Cerebellar cortex (tissue), 1 donor: ENCODE measurements at regions not wholly inside any gene's neighbourhood (a gene's known extent, or its start where the extent isn't known, plus 50 kb on each side); places are given as distances from the start of the nearest gene placed in this dataset.
"Not testable (repeated sequence)": the region's sequence is repeated elsewhere in the genome, so short reads cannot be mapped to it uniquely, and the experiment has no call there.

ENCODE experiments used
- DNase-seq: peaks from one replicate; pipeline ENCODE4 v3.0.0-alpha.2; 2015; ENCODE audit warnings: low spot score

DNA sequence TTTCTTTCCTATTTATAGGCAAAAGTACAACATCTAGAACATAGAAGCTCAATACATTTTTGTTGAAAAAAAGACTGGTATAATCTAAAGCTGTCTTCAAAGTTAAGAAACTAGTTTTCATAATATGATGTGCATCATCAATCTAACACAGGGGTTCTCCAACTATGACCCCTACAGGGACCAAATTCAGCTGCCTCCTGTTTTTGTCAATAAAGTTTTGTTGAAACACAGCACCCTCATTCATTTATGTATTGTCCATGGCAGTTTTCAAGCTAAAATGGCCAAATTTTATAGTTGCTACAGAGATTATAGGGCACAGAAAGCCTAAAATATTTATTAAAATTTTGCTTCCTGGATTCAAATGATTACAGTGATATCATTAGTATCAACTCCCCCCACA lies 452.9 kb downstream of the CCER1 start:
- no peak for DNase-seq

DNA sequence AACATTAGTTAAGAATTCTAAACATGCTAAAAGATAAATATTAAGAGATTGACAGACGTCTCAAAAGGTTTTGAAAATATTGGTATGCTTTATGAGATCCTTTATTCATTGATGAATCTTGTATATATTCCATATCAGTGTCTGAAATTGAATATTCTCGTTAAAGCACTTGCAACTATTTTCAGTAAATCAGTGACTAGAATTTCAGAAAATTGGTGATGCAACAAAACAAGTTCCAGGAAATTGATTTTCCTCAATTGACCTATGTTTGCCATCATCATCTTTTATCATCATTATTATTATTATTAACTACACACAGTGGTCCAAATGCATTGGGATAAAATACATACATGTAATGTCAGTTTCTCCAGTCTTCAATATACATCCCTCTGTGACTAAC lies 453.6 kb downstream of the CCER1 start:
- no peak for DNase-seq

DNA sequence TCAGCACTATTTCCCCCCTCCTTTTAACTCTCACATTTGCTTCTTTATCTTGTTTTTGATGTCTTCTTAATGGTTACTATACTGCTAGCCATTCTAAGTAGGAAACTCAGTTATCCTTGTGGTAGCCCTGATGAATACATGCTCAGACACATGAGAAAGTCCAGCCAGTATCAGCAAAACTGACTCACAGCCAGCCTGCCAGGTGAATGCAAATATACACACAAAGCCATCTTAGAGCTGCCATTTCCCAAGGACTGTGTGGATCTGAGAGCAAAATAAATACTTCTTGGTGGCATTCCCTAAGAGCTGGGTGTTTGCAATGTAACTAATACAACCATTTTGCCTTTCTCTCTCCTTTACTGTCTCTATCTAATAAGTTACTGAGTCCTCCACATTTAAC lies 455.2 kb downstream of the CCER1 start:
- DNase-seq: no peak

DNA sequence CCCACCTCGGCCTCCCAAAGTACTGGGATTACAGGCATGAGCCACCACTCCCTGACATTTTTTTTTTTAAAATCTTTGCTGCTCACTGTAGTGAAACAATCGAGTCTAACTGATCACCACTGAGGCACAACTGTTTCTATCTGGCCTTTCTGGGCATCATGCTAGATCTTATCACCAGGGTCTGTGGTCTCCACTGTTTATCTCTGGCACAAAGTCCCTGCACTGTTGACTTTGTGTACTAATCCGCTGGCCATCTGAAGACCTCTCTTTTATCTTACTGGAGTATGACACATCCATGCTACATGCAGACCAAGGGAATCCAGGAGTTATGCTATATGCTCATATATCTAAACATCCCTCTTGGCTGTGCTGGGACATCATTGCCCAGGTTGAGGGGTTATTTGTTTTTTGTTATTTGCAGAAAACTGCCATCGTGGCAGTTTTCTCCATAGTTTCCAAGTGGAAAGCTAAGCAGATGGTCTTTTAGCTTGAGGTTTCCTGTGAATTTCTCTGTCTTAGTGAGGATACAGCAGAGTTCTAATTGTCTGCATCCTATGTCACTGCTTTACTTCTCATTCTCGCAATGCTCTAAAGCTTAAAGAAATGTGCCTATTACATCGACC lies 456.9 kb downstream of the CCER1 start:
- no peak for DNase-seq

DNA sequence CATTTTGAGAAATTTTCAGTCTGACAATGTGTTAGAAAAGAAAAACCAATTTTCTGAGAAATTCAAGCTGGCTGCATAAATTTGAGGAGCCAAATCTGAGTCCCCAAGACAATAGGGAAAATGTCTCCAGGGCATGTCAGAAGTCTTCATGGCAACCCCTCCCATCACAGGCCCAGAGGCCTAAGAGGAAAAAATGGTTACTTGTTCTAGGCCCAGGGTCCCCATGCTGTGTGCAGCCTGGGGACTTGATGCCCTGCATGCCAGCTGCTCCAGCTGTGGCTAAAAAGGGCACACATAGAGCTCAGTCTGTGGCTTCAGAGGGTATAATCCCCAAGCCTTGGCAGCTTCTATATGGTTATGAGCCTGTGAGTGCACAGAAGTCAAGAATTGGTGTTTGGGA lies 464.6 kb downstream of the CCER1 start:
- DNase-seq: no peak

DNA sequence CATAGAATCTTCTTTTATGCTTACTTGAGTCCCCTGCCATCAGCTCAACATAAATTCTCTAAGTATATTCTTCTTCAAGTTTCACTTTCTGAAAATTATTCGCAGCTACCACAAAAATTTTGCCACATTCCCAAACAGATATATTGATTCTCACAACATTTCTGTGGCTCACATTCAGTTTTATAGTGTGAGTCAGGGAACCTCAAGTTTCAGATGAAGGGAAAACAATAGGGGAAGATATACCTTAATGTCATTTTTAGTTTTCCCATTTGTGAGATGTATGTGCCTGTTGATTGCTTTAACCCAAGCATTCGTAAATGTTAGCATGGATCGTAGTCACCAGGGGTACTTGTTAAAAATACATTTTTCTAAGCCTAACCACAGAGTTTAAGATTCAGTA lies 465.8 kb downstream of the CCER1 start:
- DNase-seq: no peak

DNA sequence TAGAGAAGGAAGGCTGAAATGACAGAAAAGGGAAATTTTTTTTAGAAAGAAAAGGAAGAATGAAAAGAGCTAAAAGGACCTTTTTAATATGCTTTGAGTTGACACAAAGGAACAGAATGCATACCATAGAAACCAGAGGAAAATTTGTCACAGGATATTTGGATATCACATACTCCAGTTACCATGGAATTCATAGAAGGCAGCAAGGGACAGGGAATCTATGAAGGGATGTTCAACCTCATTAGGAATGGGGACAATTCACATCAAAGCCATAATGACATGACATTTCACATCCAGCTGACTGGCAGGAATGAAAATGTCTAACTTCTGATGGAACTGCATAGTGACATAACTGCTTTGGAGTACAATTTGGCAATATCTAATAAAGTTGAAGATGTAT lies 469.4 kb downstream of the CCER1 start:
- no peak for DNase-seq

DNA sequence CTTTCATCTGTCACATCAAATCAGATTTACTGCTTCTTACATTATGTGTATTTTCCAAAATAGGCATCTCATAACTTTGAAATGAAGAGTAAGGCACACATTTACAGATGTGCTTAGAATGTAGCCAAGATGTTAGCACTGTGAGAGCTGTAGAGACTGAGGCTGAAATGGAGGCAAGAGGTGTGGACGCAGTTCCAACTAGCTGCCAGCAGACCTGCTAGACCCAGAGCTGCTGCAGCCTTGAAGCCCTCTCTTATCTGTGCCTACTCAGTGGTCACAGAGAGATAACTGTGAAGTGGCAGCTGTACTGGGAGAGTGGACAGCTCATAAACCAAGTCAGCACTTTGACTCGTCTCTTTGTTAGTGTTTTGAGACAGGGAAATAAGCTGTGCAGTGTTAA lies 470.9 kb downstream of the CCER1 start:
- DNase-seq: no peak

DNA sequence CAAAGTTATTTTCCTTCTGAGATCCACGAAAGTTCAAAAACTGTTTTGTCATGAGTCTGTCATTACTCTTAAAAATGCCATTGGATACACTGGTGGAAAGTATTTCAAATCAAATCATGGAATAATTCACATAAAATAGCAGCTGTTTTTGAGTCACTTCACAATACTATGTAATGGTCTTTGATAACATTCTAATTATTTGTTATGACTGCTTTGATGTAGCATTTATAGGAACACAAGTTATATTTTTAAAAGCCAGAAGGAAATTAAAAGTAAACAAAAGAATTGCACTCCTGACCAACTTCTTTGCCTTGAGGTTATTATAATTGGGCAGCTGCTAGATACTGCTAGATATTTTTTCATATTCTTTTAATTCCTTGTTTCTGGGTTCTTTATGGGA lies 473.2 kb downstream of the CCER1 start:
- no peak for DNase-seq

DNA sequence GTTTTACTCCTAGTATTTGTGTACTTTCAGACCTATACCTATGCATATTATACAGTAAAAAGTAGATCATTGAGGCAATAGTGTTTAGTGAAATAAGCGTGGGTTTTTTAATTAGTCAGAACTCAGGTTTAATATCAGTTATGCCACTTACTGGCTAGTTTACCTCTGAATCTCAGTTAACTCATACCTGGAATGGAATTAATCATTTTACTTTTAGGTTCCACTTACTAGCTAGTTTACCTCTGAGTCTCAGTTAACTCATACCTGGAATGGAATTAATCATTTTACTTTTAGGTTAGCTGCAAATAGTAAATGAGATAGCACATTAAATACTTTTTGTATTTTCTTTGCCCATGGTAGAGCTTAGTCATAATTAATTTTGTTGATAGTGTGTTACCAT lies 475.7 kb downstream of the CCER1 start:
- no peak for DNase-seq

DNA sequence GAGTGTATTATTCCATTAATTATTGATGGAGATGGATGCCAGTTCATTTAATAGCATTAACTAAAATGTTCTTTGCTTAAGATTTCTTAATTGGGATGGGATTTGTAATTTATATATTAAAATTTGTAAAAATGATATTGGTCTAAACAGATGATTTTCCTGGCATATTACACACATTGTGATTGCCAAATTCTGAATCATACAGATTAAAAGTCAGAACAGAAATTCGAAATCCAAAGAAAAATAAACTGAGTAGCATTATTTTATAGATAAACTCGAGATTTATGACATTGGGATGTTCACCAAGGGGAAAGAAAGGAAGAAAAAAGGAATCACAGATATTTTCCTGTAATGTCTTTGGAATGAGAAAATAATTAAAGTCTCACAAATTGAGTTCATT lies 481.1 kb downstream of the CCER1 start:
- DNase-seq: no peak

DNA sequence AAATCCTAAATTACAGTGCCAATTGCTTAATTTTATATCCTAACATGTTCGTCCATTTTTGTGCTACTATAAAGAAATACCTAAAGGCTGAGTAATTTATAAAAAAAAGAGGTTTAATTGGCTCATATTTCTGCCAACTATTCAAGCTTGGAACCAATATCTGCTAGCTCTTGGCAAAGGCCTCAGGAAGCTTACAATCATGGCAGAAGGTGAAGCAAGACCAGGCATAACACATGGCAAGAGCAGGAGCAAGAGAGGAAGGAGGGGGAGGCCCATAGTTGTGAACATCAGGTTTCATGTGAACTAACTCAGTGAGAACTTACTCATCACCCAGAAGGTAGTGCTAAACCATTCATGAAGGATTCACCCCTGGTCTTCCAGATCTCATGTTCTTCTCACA lies 494.3 kb downstream of the CCER1 start:
- DNase-seq: no peak

DNA sequence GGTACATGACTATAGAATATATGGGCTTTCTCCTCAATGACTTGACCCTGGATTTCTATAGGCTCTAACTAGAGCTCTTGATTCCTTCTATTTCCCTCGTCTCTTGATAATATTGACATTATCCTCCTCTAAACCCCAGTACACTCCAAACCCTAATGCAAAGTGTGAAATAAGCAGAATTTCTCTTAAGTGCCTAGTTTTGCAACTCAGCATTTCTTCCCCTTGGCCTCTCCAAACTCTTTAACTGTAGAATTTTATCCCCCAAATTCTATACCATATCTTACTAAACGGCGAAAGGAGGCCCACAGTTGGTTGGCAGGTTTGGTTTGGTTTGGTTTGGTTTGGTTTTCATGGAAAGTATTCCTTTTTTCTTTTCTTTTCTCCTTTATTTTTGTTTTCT lies 498.7 kb downstream of the CCER1 start:
- DNase-seq: no peak

DNA sequence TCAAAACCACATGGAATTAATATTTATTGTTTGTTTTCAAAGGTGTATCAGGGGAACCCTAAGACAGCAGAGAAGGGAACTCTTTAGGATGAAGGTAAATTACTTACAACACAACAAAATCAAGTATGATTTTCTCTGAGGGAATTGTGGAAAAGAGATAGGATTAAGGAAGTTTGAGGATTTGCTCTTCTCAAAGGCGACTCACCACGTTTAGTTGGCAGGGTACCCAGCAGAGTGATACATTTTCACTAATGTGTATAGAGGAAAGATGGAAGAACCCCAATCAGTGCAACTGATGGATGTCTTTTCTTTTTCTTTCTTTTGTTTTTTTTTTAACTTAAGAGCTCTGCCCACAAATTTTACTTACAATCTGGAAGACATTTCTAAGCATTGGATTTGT lies 499.2 kb downstream of the CCER1 start:
- no peak for DNase-seq

DNA sequence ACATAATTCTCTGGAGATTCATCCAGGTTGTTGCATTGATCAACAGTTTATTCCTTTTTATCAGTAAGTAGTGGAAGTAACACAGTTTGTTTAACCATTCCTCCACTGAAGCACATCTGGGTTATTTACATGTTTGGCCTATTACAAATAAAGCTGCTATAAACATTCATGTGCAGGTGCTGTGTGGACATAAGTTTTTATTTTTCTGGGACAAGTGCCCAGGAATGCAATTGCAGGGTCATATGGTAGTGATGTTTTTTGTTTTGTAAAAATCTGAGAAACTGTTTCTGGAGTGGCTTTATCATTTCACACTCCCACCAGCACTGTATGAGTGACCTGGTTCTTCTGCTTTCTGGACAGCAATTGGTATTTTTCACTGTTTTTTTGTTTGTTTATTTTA lies 505.4 kb downstream of the CCER1 start:
- no peak for DNase-seq

DNA sequence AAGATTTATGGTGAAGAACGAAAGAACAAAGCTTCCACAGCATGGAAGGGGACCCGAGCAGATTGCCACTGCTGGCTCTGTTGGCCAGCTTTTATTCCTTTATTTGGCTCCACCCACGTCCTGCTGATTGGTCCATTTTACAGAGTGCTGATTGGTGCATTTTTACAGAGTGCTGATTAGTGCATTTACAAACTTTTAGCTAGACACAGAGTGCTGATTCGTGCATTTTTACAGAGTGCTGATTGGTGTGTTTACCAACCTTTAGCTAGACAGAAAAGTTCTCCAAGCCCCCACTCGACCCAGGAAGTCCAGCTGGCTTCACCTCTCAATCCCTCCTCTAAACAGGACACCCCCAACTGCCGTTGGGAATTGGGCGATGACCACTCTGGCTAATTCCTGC lies 511.5 kb downstream of the CCER1 start:
- not testable (repeated sequence) for DNase-seq

DNA sequence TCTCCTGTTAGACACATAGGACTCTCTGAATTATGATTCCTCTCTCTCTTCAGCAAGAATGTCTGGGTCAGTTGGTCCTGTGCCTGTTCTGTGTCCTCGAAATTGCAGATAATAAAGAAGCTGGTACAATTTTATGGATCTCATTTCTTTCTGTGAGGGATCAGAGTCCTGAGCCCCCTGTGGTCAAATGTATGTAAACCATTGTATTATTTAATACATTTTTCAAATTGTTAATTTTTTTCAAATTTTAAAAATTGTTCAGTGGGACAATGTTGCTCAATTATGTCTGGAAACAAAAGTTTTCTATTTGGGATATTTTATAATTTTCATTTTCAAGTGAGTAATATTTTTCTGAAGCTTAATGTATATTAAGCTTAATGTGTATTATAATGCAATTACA lies 513.5 kb downstream of the CCER1 start:
- DNase-seq: no peak

DNA sequence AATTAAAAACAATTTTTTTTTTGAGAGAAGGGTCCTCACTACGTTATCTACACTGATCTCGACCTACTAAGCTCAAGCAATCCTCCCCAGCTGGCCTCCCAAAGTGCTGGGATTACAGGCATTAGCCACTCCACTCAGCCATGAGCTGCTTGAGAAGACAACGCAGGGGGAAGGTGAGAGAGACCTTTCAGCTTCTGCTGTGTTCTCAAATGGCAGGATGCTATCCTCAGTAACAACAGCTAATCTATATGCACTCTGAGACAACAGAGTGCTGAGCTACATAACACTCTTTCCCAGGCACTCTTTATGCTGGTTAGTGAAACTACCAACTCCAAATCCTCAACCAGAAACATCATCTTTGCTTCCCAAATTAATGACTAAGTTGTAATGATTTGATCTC lies 526.1 kb downstream of the CCER1 start:
- no peak for DNase-seq

DNA sequence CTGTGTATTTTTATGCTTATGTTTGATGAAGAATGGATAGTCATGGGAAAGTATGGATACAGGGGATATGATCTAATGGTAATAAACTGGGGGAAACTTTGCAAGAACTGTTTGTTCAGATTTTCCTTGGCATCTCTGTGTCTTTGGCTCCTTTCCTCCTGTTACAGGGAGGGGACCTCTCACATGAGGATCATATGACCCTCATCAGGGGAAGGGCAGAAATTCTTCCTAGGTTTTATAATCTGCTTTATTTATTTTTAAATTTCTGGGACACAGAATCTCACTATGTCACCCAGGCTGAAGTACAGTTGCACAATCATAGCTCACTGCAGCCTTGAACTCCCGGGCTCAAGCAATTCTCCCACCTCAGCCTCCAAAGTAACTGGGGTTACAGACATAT lies 526.5 kb downstream of the CCER1 start:
- DNase-seq: no peak

DNA sequence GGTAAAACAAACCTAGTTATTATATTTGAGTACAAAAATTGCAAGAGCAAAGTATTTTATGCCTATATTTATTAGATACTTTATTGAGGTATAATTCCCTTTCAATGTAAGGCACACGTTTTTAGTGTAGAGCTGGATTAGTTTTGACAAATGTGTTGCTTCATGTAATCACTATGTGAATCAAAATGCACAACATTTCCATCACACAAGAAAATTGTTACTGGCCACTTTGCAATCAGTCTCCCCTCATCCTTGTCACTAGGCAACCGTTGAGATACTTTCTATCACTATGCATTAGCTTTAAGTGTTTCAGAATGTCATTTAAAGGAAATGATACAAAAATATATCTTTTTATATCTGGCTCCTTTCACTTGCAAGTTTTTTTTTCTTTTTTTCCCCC lies 531.0 kb downstream of the CCER1 start:
- DNase-seq: no peak

DNA sequence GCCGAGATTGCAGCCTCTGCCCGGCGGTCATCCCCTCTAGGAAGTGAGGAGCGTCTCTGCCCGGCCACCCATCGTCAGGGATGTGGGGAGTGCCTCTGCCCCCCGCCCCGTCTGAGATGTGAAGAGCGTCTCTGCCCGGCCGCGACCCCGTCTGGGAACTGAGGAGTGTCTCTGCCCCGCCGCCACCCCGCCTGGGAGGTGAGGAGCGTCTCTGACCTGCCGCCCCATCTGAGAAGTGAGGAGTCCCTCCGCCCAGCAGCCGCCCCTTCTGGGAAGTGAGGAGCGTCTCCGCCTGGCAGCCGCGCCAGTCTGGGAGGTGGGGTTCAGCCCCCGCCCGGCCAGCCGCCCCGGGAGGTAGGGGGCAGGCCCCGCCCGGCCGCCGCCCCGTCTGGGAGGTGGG lies 544.0 kb downstream of the CCER1 start:
- DNase-seq: no peak

DNA sequence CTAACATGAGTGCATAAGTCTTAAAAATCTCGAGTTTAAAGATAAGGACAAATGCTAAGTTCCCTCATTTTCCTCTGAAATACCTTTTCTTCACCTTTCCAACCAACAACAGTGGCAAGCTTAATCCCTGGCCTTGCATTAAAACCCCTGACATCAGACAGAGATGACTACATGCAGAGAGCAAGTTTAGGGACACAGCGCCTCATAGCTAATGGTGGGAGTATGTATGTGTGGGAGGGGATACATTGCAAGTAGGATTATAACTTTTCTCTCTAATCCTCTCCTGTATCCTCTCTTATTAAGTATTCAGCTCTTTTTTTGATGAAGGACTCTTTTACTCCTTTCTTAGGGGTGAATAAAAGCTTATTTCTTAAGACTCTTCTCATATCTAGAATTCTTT lies 547.1 kb downstream of the CCER1 start:
- DNase-seq: no peak

DNA sequence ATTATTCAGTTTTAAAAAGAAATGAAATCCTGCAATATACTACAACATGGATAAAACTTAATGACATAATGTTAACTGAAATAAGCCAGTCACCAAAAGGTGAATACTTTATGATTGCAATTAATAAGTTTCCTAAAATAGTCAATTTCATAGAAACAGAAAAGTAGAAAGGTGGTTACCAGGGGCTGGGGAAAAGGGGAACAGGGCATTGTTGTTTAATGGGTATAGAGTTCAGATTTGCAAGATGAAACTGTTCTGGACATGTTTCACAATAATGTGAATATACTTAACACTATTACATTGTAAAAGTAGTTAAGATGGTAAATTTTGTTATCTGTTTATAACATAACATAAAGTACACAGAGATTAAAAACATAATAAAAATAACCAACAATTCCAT lies 550.9 kb downstream of the CCER1 start:
- DNase-seq: no peak

DNA sequence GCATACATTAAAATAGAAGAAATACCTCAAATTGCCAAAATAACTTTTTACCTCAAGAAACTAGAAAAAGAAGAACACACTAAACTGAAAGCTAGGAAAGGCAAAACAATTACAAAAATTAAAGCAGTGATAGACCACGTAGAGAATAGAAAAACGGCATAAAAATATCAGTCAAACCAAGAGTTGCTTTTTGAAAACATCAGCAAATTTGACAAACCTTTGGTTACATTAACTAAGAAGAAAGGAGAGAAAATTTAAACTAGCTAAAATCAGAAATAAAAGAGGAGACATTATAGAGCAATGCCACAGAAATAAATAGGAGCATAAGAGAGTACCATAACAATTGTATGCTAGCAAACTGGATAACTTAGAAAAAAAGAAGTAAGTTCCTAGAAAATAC lies 553.8 kb downstream of the CCER1 start:
- DNase-seq: no peak

DNA sequence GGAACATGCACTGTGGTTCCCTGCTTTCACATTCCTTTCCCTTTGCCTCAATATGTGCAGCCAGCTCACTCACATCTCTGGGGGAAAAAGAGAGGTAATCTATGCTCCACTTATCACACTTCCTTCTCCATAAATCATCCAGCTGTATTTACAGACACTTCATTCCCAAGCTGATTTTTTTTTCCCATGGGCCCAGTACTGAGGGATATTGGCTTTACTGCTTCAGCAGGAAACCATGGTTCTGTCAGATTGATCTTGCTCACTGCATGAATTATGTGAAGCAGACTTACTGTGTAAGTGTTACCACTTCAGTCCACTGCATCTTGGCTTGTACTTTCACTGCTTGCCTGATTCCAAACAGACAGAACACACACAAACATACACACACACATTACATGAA lies 555.6 kb downstream of the CCER1 start:
- no peak for DNase-seq
